Neural cell (in vitro differentiated cells): ENCODE measurements at regions not wholly inside any gene's neighbourhood (a gene's known extent, or its start where the extent isn't known, plus 50 kb on each side); places are given as distances from the start of the nearest gene placed in this dataset.

Experiments used
- H2AFZ ChIP-seq: fragments of 200-600, 300-800 bp; sonication (generic), shearing (Covaris generic); 2 replicates; pipeline ENCODE4 v1.6.0; 2014; ENCODE audit warnings: low read depth, mild to moderate bottlenecking, antibody characterized with exemption, low read length, moderate library complexity
- H3F3A ChIP-seq: fragments of 200-600 bp; shearing (Covaris generic); 2 replicates; pipeline ENCODE4 v1.6.1; 2016; ENCODE audit warnings: mild to moderate bottlenecking, moderate library complexity, mixed read lengths, antibody characterized with exemption, low read length; ENCODE audit not compliant: insufficient read depth, poor library complexity, severe bottlenecking
- H3K27ac ChIP-seq: fragments of 200-600, 300-800 bp; sonication (generic), shearing (Covaris generic); 2 replicates; pipeline ENCODE4 v1.5.1; 2014; ENCODE audit warnings: mild to moderate bottlenecking, low read length, moderate library complexity
- H3K27me3 ChIP-seq: fragments of 300-800, 200-600 bp; sonication (generic), shearing (Covaris generic); 2 replicates; pipeline ENCODE4 v1.6.0; 2014; ENCODE audit warnings: mild to moderate bottlenecking, low read depth, low read length, moderate library complexity; ENCODE audit not compliant: insufficient read depth
- H3K36me3 ChIP-seq: fragments of 300-800, 200-600 bp; sonication (generic), shearing (Covaris generic); 2 replicates; pipeline ENCODE4 v1.5.1; 2014; ENCODE audit warnings: mild to moderate bottlenecking, antibody characterized with exemption, low read length, moderate library complexity; ENCODE audit not compliant: insufficient read depth
- H3K4me2 ChIP-seq: fragments of 300-800, 200-600 bp; sonication (generic), shearing (Covaris generic); 2 replicates; pipeline ENCODE4 v1.6.0; 2014; ENCODE audit warnings: mild to moderate bottlenecking, low read length
- H3K4me3 ChIP-seq: fragments of 300-800, 200-600 bp; sonication (generic), shearing (Covaris generic); 2 replicates; pipeline ENCODE4 v1.5.1; 2014; ENCODE audit warnings: mild to moderate bottlenecking, low read length, moderate library complexity
- H3K79me2 ChIP-seq: fragments of 200-600 bp; shearing (Covaris generic); replicated peaks from 2 replicates; pipeline ENCODE4 v1.6.0; 2014; ENCODE audit warnings: mild to moderate bottlenecking, low read length, moderate library complexity; ENCODE audit not compliant: insufficient read depth
- H3K9ac ChIP-seq: fragments of 300-800, 200-600 bp; sonication (generic), shearing (Covaris generic); 2 replicates; pipeline ENCODE4 v1.6.1; 2016; ENCODE audit warnings: mild to moderate bottlenecking, low read length, mixed read lengths
- H3K9me2 ChIP-seq: fragments of 200-600 bp; shearing (Covaris generic); 2 replicates; pipeline ENCODE4 v1.6.1; 2016; ENCODE audit warnings: mild to moderate bottlenecking, low read length, mixed read lengths; ENCODE audit not compliant: insufficient read depth
- H3K9me3 ChIP-seq: fragments of 200-600, 300-800 bp; sonication (generic), shearing (Covaris generic); 2 replicates; pipeline ENCODE4 v1.6.1; 2016; ENCODE audit warnings: mild to moderate bottlenecking, mixed run types, low read length, moderate library complexity, mixed read lengths
- H4K20me1 ChIP-seq: fragments of 200-600 bp; shearing (Covaris generic); 2 replicates; pipeline ENCODE4 v1.6.1; 2016; ENCODE audit warnings: mild to moderate bottlenecking, mixed run types; ENCODE audit not compliant: insufficient read depth
- EP300 ChIP-seq: fragments of 450-650 bp; conservative IDR thresholded peaks from 2 replicates; pipeline ENCODE4 v1.6.1; 2014; ENCODE audit warnings: antibody characterized with exemption, mild to moderate bottlenecking, moderate library complexity; ENCODE audit not compliant: poor library complexity, severe bottlenecking
- EZH2 ChIP-seq: fragments of 200-600, 300-800 bp; shearing (Covaris generic), sonication (generic); IDR thresholded peaks from 2 replicates; pipeline ENCODE4 v1.6.1; 2014; ENCODE audit warnings: antibody characterized with exemption, low read length, borderline replicate concordance, mild to moderate bottlenecking; ENCODE audit not compliant: insufficient read depth, poor library complexity, severe bottlenecking
- MXI1 ChIP-seq: fragments of 450-650 bp; conservative IDR thresholded peaks from 2 replicates; pipeline ENCODE4 v1.6.1; 2014; ENCODE audit warnings: antibody characterized with exemption, mild to moderate bottlenecking; ENCODE audit not compliant: poor library complexity, severe bottlenecking
- POLR2AphosphoS5 ChIP-seq: IDR thresholded peaks from 2 replicates; pipeline ENCODE4 v1.6.1; 2012
- RAD21 ChIP-seq: fragments of 450-650 bp; conservative IDR thresholded peaks from 2 replicates; pipeline ENCODE4 v1.6.1; 2014; ENCODE audit warnings: antibody characterized with exemption, mild to moderate bottlenecking, moderate library complexity
- SMC3 ChIP-seq: fragments of 450-650 bp; conservative IDR thresholded peaks from 2 replicates; pipeline ENCODE4 v1.6.1; 2014; ENCODE audit warnings: antibody characterized with exemption, mild to moderate bottlenecking, moderate library complexity; ENCODE audit not compliant: poor library complexity
- TAF1 ChIP-seq: IDR thresholded peaks from 2 replicates; pipeline ENCODE4 v1.6.1; 2012; ENCODE audit warnings: low read depth
- TF ChIP-seq, protein P1 (sequence below): fragments of 450-650 bp; IDR thresholded peaks from 2 replicates; pipeline ENCODE4 v1.5.1; 2014; ENCODE audit warnings: antibody characterized with exemption, mild to moderate bottlenecking, moderate library complexity; ENCODE audit not compliant: poor library complexity, severe bottlenecking
- TF ChIP-seq, protein P2 (sequence below): IDR thresholded peaks from 2 replicates; pipeline ENCODE4 v1.6.1; 2012; ENCODE audit warnings: borderline replicate concordance

DNA sequence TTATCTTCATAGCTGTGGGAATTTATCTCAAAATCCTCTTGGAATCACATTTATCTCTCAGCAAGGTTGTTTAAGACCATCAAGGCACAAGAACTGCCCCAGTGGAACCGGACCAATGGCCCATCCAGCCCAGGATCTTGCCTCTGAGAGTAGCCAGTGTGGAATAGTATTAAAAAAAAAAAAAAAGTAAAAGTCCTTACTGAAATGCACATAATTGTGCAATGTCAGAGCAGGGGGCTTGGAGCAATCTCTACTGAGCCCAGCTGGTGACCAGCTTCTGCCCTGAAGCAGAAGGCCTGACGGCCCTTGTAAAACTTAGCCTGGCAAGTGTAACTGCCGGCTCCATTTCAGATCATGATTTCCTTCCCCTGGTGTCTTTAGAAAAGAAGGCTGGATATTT, 355.6 kb upstream of the PIK3C3 start:
- no peaks in the 10 kb centered on the region for H4K20me1 ChIP-seq
- no peaks in the 10 kb centered on the region for H3K36me3 ChIP-seq
- TF ChIP-seq EP300 (no peak), TAF1 (no peak), RAD21 (no peak), POLR2AphosphoS5 (no peak), SMC3 (no peak)
- TF ChIP-seq, protein P1, sequence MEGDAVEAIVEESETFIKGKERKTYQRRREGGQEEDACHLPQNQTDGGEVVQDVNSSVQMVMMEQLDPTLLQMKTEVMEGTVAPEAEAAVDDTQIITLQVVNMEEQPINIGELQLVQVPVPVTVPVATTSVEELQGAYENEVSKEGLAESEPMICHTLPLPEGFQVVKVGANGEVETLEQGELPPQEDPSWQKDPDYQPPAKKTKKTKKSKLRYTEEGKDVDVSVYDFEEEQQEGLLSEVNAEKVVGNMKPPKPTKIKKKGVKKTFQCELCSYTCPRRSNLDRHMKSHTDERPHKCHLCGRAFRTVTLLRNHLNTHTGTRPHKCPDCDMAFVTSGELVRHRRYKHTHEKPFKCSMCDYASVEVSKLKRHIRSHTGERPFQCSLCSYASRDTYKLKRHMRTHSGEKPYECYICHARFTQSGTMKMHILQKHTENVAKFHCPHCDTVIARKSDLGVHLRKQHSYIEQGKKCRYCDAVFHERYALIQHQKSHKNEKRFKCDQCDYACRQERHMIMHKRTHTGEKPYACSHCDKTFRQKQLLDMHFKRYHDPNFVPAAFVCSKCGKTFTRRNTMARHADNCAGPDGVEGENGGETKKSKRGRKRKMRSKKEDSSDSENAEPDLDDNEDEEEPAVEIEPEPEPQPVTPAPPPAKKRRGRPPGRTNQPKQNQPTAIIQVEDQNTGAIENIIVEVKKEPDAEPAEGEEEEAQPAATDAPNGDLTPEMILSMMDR: no peak
- H3K27ac ChIP-seq: no peak overlapping the region
- no peaks in the 10 kb centered on the region for H3K79me2 ChIP-seq
- H3K4me3 ChIP-seq: no peak overlapping the region
- no peak overlapping the region for H3K9ac ChIP-seq
- no peaks in the 10 kb centered on the region for H3K9me3 ChIP-seq
- no peak overlapping the region for H3K4me2 ChIP-seq
- H3K27me3 ChIP-seq: no peaks in the 10 kb centered on the region
- H2AFZ ChIP-seq: no peak overlapping the region
- no peaks in the 10 kb centered on the region for H3F3A ChIP-seq
- H3K9me2 ChIP-seq: no peaks in the 10 kb centered on the region

DNA sequence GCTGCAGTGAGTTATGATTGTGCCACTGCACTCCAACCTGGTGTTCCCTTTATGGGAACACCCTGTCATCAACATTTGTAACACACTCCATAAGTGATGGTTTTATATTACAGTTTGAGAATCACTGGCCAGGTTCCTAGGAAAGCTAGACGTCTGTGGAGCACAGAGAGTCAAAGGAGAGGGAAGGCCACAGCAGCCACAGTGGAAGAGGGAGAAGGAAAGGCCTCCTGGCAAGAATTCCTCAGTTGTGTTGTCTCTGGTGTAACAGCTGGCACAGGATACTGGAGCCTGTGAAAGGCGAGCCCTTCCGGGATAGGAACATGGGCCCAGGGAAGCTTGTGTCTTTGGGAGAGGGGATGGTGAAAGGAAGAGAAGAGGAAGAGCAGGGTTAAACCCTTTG, 360.5 kb upstream of the PIK3C3 start:
- Histone ChIP-seq H3K36me3 (no peaks in the 10 kb centered on the region), H3K27ac (no peak overlapping the region), H3K79me2 (no peaks in the 10 kb centered on the region), H3K4me3 (no peak overlapping the region), H3K4me2 (no peak overlapping the region), H3F3A (no peaks in the 10 kb centered on the region), H2AFZ (no peak overlapping the region), H3K27me3 (no peaks in the 10 kb centered on the region), H3K9me2 (no peaks in the 10 kb centered on the region), H3K9ac (no peak overlapping the region), H4K20me1 (no peaks in the 10 kb centered on the region), H3K9me3 (no peaks in the 10 kb centered on the region)
- no peak for TF ChIP-seq EZH2
- TF ChIP-seq POLR2AphosphoS5: no peak
- TF ChIP-seq, protein P2, sequence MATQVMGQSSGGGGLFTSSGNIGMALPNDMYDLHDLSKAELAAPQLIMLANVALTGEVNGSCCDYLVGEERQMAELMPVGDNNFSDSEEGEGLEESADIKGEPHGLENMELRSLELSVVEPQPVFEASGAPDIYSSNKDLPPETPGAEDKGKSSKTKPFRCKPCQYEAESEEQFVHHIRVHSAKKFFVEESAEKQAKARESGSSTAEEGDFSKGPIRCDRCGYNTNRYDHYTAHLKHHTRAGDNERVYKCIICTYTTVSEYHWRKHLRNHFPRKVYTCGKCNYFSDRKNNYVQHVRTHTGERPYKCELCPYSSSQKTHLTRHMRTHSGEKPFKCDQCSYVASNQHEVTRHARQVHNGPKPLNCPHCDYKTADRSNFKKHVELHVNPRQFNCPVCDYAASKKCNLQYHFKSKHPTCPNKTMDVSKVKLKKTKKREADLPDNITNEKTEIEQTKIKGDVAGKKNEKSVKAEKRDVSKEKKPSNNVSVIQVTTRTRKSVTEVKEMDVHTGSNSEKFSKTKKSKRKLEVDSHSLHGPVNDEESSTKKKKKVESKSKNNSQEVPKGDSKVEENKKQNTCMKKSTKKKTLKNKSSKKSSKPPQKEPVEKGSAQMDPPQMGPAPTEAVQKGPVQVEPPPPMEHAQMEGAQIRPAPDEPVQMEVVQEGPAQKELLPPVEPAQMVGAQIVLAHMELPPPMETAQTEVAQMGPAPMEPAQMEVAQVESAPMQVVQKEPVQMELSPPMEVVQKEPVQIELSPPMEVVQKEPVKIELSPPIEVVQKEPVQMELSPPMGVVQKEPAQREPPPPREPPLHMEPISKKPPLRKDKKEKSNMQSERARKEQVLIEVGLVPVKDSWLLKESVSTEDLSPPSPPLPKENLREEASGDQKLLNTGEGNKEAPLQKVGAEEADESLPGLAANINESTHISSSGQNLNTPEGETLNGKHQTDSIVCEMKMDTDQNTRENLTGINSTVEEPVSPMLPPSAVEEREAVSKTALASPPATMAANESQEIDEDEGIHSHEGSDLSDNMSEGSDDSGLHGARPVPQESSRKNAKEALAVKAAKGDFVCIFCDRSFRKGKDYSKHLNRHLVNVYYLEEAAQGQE: no peak
- no peak for TF ChIP-seq EP300
- TF ChIP-seq MXI1: no peak
- TF ChIP-seq, protein P1: no peak
